Right lobe of liver (tissue), 4 donors: ENCODE measurements at regions not wholly inside any gene's neighbourhood (a gene's known extent, or its start where the extent isn't known, plus 50 kb on each side); places are given as distances from the start of the nearest gene placed in this dataset.

Experiments used
- POLR2A ChIP-seq: fragments of 450-650 bp; IDR thresholded peaks from one replicate; pipeline ENCODE4 v1.6.1; 2017; ENCODE audit warnings: antibody characterized with exemption, mild to moderate bottlenecking
- TF ChIP-seq, protein P1 (sequence below), 4 donors: fragments of 200-600 bp in 3 of 4; fragments of 450-650 bp in 1 of 4; IDR thresholded peaks; one replicate each; pipeline versions ENCODE4 v1.5.1 to v1.8.0; 2016 to 2022; ENCODE audit warnings: antibody characterized with exemption in 4 of 4, mild to moderate bottlenecking in 2 of 4
- donor health status: DM: no; HTN: no; CAD: no.
- donor health status: DM: no; HTN: no; CAD: no.
- donor health status: DM: no; HTN: yes; CAD: no.

DNA sequence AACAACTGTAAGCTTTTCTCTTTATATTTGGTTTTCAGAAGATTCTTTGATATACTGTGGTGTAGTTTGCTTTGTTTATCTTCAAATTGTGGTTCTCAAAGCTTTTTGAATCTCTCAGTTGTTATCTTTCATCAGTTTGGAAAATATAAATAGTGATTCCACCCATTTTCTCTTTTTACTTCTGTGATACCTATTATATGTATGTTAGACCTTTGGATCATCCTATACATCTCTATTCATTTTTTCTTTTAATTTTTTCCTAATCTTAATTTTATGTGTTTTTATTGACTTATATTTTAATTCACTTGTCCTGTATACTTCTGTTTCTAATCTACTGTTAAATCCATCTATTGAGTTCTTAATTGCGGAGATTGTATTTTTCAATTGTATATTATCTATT, 160.7 kb upstream of the COL8A1 start:
- no peak for TF ChIP-seq POLR2A
- TF ChIP-seq, protein P1, sequence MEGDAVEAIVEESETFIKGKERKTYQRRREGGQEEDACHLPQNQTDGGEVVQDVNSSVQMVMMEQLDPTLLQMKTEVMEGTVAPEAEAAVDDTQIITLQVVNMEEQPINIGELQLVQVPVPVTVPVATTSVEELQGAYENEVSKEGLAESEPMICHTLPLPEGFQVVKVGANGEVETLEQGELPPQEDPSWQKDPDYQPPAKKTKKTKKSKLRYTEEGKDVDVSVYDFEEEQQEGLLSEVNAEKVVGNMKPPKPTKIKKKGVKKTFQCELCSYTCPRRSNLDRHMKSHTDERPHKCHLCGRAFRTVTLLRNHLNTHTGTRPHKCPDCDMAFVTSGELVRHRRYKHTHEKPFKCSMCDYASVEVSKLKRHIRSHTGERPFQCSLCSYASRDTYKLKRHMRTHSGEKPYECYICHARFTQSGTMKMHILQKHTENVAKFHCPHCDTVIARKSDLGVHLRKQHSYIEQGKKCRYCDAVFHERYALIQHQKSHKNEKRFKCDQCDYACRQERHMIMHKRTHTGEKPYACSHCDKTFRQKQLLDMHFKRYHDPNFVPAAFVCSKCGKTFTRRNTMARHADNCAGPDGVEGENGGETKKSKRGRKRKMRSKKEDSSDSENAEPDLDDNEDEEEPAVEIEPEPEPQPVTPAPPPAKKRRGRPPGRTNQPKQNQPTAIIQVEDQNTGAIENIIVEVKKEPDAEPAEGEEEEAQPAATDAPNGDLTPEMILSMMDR (IDR thresholded peaks at IDR 0.05), result no peak
